Trophoblast cell (in vitro differentiated cells and primary cell): ENCODE measurements at regions not wholly inside any gene's neighbourhood (a gene's known extent, or its start where the extent isn't known, plus 50 kb on each side); places are given as distances from the start of the nearest gene placed in this dataset.
"Not testable (repeated sequence)": the region's sequence is repeated elsewhere in the genome, so short reads cannot be mapped to it uniquely, and the experiment has no call there.

Experiments used
- DNase-seq, 2 donors: peaks; one replicate each; pipeline ENCODE4 v3.0.0-alpha.2; 2016
- H2AFZ ChIP-seq: 2 replicates; pipeline ENCODE4 v1.6.1; 2013; ENCODE audit warnings: low read length, moderate library complexity, mild to moderate bottlenecking; ENCODE audit not compliant: insufficient read depth, poor library complexity
- H2AK5ac ChIP-seq: 2 replicates; pipeline ENCODE4 v1.6.1; 2013; ENCODE audit warnings: mild to moderate bottlenecking, low read length
- H2BK120ac ChIP-seq: 2 replicates; pipeline ENCODE4 v1.6.1; 2013; ENCODE audit warnings: low read length, mild to moderate bottlenecking, moderate library complexity; ENCODE audit not compliant: insufficient read depth, poor library complexity
- H2BK12ac ChIP-seq: 2 replicates; pipeline ENCODE4 v1.6.1; 2013; ENCODE audit warnings: mild to moderate bottlenecking, low read length, moderate library complexity
- H2BK5ac ChIP-seq: 2 replicates; pipeline ENCODE4 v1.6.1; 2013; ENCODE audit warnings: low read length, low read depth, moderate library complexity, mild to moderate bottlenecking; ENCODE audit not compliant: poor library complexity
- H3K14ac ChIP-seq: 2 replicates; pipeline ENCODE4 v1.6.1; 2013; ENCODE audit warnings: mild to moderate bottlenecking, low read length
- H3K18ac ChIP-seq: 2 replicates; pipeline ENCODE4 v1.6.1; 2013; ENCODE audit warnings: mild to moderate bottlenecking, low read length
- H3K23ac ChIP-seq: 2 replicates; pipeline ENCODE4 v1.6.1; 2013; ENCODE audit warnings: low read length
- H3K27ac ChIP-seq: 2 replicates; pipeline ENCODE4 v1.5.1; 2013; ENCODE audit warnings: low read depth, mild to moderate bottlenecking, inconsistent platforms, low read length, moderate library complexity
- H3K27me3 ChIP-seq: 2 replicates; pipeline ENCODE4 v1.6.1; 2013; ENCODE audit warnings: inconsistent platforms, mild to moderate bottlenecking, low read length, moderate library complexity; ENCODE audit not compliant: insufficient read depth
- H3K36me3 ChIP-seq, 2 experiments: 1 replicate in 1 of 2; 2 replicates in 1 of 2; pipeline ENCODE4 v1.6.1; 2013; ENCODE audit warnings: low read length in 2 of 2, mild to moderate bottlenecking in 2 of 2, moderate library complexity in 1 of 2; ENCODE audit not compliant: insufficient read depth in 2 of 2, control insufficient read depth in 1 of 2
- H3K4ac ChIP-seq: 2 replicates; pipeline ENCODE4 v1.6.1; 2013; ENCODE audit warnings: low read depth, mild to moderate bottlenecking, low read length, moderate library complexity
- H3K4me1 ChIP-seq, 2 experiments: 1 replicate in 1 of 2; 2 replicates in 1 of 2; pipeline ENCODE4 v1.6.1; 2013; ENCODE audit warnings: low read length in 2 of 2, mild to moderate bottlenecking in 2 of 2, moderate library complexity in 1 of 2; ENCODE audit not compliant: insufficient read depth in 2 of 2, control insufficient read depth in 1 of 2
- H3K4me2 ChIP-seq: 2 replicates; pipeline ENCODE4 v1.6.1; 2013; ENCODE audit warnings: inconsistent platforms, mild to moderate bottlenecking, low read length, moderate library complexity
- H3K4me3 ChIP-seq: 2 replicates; pipeline ENCODE4 v1.5.1; 2013; ENCODE audit warnings: mild to moderate bottlenecking, low read depth, low read length, inconsistent platforms
- H3K79me1 ChIP-seq: one replicate; pipeline ENCODE4 v1.6.1; 2013; ENCODE audit warnings: low read length
- H3K79me2 ChIP-seq: 2 replicates; pipeline ENCODE4 v1.6.1; 2013; ENCODE audit warnings: low read length, mild to moderate bottlenecking; ENCODE audit not compliant: control insufficient read depth, insufficient read depth, poor library complexity
- H3K9ac ChIP-seq: 2 replicates; pipeline ENCODE4 v1.6.1; 2013; ENCODE audit warnings: mild to moderate bottlenecking, low read length
- H3K9me3 ChIP-seq: 2 replicates; pipeline ENCODE4 v1.6.1; 2013; ENCODE audit warnings: low read depth, mild to moderate bottlenecking, control low read depth, inconsistent platforms, low read length; ENCODE audit not compliant: insufficient read depth
- H4K12ac ChIP-seq: 2 replicates; pipeline ENCODE4 v1.6.1; 2013; ENCODE audit warnings: low read depth, mild to moderate bottlenecking, low read length, moderate library complexity
- H4K8ac ChIP-seq: 2 replicates; pipeline ENCODE4 v1.6.1; 2013; ENCODE audit warnings: low read depth, mild to moderate bottlenecking, low read length, moderate library complexity
- H4K91ac ChIP-seq: one replicate; pipeline ENCODE4 v1.6.1; 2013; ENCODE audit warnings: low read depth, mild to moderate bottlenecking, low read length, moderate library complexity
- WGBS: extraction: QIAGEN DNeasy Blood & Tissue Kit; methylation state at CpG from one replicate; pipeline ENCODE4 v1.1.7; 2013; ENCODE audit warnings: missing lambda C conversion rate; ENCODE audit not compliant: insufficient read length, insufficient coverage; ENCODE audit errors: extremely low coverage; 5-methylcytosine and 5-hydroxymethylcytosine counted together

DNA sequence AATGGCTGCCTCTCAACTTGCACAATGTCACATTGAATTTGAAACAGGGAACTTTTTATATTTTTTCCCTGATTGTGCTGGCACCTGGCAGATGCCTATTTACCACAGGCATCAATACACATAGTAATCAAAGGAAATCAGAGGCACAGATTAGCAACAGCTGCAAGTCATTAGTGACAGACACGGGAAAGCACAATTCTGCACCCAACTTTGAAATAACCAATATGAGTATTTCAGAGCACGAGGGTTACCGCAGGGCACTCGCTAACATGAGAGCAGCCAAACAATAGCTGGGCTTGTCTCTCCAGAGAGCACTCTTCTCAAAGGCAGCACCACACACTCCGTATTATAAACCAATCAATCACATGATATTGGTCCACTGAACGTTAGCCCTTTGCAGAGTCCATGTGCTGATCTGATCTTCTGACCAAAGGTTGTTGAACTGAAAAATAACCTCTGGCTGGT is 149.5 kb downstream of the RNF144B start:
- no peak overlapping the region for H4K12ac ChIP-seq
- H3K79me2 ChIP-seq: no peaks in the 10 kb centered on the region
- no peak overlapping the region for H2BK120ac ChIP-seq
- no peak overlapping the region for H3K18ac ChIP-seq
- no peaks in the 10 kb centered on the region for H3K27me3 ChIP-seq
- H2AFZ ChIP-seq: no peak overlapping the region
- no peak overlapping the region for H3K14ac ChIP-seq
- no peak overlapping the region for H3K23ac ChIP-seq
- peaks cover 0 to 2% of the 10 kb centered on the region in 2 experiments for H3K4me1 ChIP-seq
- no peak overlapping the region for H4K8ac ChIP-seq
- no peaks in the 10 kb centered on the region for H3K79me1 ChIP-seq
- DNase-seq: no peak
- H2AK5ac ChIP-seq: no peak overlapping the region
- H3K4me3 ChIP-seq: no peak overlapping the region
- H3K27ac ChIP-seq: no peak overlapping the region
- no peak overlapping the region for H3K4me2 ChIP-seq
- H3K9me3 ChIP-seq: no peaks in the 10 kb centered on the region
- H3K36me3 ChIP-seq: no peaks in the 10 kb centered on the region
- no peak overlapping the region for H3K9ac ChIP-seq
- no peak overlapping the region for H2BK5ac ChIP-seq
- no CpG with 5 or more reads among the region's 6 CpGs for WGBS
- H4K91ac ChIP-seq: no peak overlapping the region
- no peak overlapping the region for H3K4ac ChIP-seq
- H2BK12ac ChIP-seq: no peak overlapping the region

- no peaks in the 10 kb centered on the region for H3K79me2 ChIP-seq
- H3K4me3 ChIP-seq: no peak overlapping the region
- no peak overlapping the region for H3K4me2 ChIP-seq
- H3K4me1 ChIP-seq: peaks cover 0 to 2% of the 10 kb centered on the region in 2 experiments
- H4K8ac ChIP-seq: no peak overlapping the region
- H4K12ac ChIP-seq: no peak overlapping the region
- H2BK12ac ChIP-seq: no peak overlapping the region
- no peak overlapping the region for H2AK5ac ChIP-seq
- H2BK120ac ChIP-seq: no peak overlapping the region
- no peak overlapping the region for H3K18ac ChIP-seq
- no peak overlapping the region for H4K91ac ChIP-seq
- no peaks in the 10 kb centered on the region for H3K9me3 ChIP-seq
- H3K27ac ChIP-seq: no peak overlapping the region
- H3K9ac ChIP-seq: no peak overlapping the region
- no peak overlapping the region for H2BK5ac ChIP-seq
- no peak overlapping the region for H3K23ac ChIP-seq
- H3K4ac ChIP-seq: no peak overlapping the region
- no peak overlapping the region for H2AFZ ChIP-seq
- no CpG with 5 or more reads among the region's 3 CpGs for WGBS
- no peaks in the 10 kb centered on the region for H3K27me3 ChIP-seq
- no peak overlapping the region for H3K14ac ChIP-seq
- DNase-seq: no peak
- no peaks in the 10 kb centered on the region for H3K79me1 ChIP-seq
- H3K36me3 ChIP-seq: no peaks in the 10 kb centered on the region
These were observed 151.2 kb downstream of the RNF144B start for GRCh38 chr6:18538315-18538714.

DNA sequence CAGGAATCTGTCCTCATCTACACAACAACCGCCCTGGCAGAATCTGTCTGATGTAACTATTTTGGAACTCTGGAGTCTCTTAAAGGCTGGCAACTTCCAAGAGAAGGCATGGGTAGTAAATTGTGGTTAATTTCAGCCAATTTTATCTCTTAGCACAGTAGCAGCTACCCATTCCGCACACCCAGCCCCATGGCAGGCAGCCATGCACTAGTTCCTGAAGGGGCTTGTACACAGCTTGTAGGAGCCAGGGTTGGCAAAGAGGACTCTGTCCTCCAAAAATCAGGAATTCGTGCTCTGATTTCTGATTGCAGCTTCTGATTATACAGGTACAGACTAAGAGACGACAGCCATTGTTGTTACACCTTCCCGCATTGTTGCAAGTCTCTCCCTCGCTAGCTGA is 155.9 kb downstream of the RNF144B start:
- WGBS: no CpG with 5 or more reads among the region's 6 CpGs
- Histone ChIP-seq H3K14ac (no peak overlapping the region), H3K4me2 (no peak overlapping the region), H2AK5ac (no peak overlapping the region), H3K4me1 (no peaks in the 10 kb centered on the region), H3K79me2 (no peaks in the 10 kb centered on the region), H4K12ac (no peak overlapping the region), H3K36me3 (no peaks in the 10 kb centered on the region), H3K79me1 (no peaks in the 10 kb centered on the region), H2AFZ (no peak overlapping the region), H3K4ac (no peak overlapping the region), H3K27ac (no peak overlapping the region), H2BK5ac (no peak overlapping the region), H4K91ac (no peak overlapping the region), H3K9ac (no peak overlapping the region), H2BK12ac (no peak overlapping the region), H3K23ac (no peak overlapping the region), H3K9me3 (no peaks in the 10 kb centered on the region), H3K27me3 (no peaks in the 10 kb centered on the region), H3K18ac (no peak overlapping the region), H2BK120ac (no peak overlapping the region), H4K8ac (no peak overlapping the region), H3K4me3 (no peak overlapping the region)
- no peak for DNase-seq

DNA sequence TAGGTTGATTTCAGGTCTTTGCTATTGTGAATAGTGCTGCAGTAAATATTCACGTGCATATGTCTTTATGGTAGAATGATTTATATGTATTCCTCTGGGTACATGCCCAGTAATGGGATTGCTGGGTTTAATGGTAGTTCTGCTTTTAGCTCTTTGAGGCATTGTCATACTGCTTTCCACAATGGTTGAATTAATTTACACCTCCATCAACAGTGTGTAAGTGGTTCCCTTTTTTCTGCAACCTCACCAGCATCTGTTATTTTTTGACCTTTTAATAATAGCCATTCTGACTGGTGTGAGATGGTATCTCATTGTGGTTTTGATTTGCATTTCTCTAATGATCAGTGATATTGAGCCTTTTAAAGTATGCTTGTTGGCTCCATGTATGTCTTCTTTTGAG is 158.0 kb downstream of the RNF144B start:
- H3K23ac ChIP-seq, H4K12ac ChIP-seq, H3K9me3 ChIP-seq, H3K4me2 ChIP-seq, H3K27ac ChIP-seq, H2AFZ ChIP-seq, H3K79me1 ChIP-seq, H2BK120ac ChIP-seq, DNase-seq, H3K14ac ChIP-seq, H3K79me2 ChIP-seq, H3K18ac ChIP-seq, H3K4me1 ChIP-seq, H3K9ac ChIP-seq, H2BK5ac ChIP-seq, H2AK5ac ChIP-seq, H3K27me3 ChIP-seq, H3K4me3 ChIP-seq, H4K91ac ChIP-seq, H2BK12ac ChIP-seq, H3K4ac ChIP-seq, H3K36me3 ChIP-seq, H4K8ac ChIP-seq: not testable (repeated sequence)
- no CpG with 5 or more reads among the region's 1 CpG for WGBS
